ENCODE measurements at regions not wholly inside any gene's neighbourhood (a gene's known extent, or its start where the extent isn't known, plus 50 kb on each side); places are given as distances from the start of the nearest gene placed in this dataset.

DNA sequence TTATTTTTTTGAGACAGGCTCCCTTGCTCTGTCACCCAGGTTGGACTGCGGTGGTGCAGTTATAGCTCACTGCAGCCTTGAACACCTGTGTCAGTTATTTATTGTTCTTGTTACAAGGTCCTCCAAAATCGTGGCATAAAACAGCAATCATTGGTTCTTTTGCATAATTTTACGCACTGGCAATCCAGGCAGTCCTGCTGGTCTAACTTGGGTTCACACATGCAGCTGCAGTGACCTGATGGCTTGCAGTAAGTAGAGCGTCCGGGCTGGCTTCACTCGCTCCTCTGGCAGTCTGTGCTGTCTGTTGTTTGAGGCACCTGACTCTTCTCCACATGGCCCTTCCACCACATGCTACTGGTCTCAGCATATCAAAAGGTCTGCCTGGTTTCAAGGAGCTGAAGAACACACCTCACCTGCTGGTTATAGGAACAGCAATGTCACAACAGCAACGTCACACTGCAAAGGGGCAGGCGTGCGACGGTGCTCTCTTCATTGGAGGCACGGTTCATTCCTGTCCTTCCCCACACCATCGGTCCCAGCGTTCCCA is 894.6 kb downstream of the TRIML1 start:
- Histone ChIP-seq H3F3A (ENCODE audit: insufficient read depth, low read length) (0 out of 2 replicates have a peak, but pooled peaks cover 8% of the 10 kb centered on the region), H3K36me3 (replicated peaks; ENCODE audit: insufficient read depth, low read length) (no peaks in the 10 kb centered on the region), H3K79me2 (ENCODE audit: low read length) (no peaks in the 10 kb centered on the region), H3K27ac (ENCODE audit: low read length) (no peak overlapping the region), H3K4me3 (ENCODE audit: low read length) (no peak overlapping the region), H3K9me3 (replicated peaks; ENCODE audit: insufficient read depth, low read length) (no peaks in the 10 kb centered on the region), H3K9ac (ENCODE audit: low read length) (no peak overlapping the region), H3K4me2 (ENCODE audit: low read depth, low read length) (no peak overlapping the region), H3K27me3 (replicated peaks; ENCODE audit: insufficient read depth, low read length) (no peaks in the 10 kb centered on the region), H3K4me1 (ENCODE audit: low read length) (peaks cover 11% of the 10 kb centered on the region), H2AFZ (ENCODE audit: low read length) (no peak overlapping the region), H4K20me1 (ENCODE audit: insufficient read depth, low read length) (no peaks in the 10 kb centered on the region), H3K9me2 (replicated peaks; ENCODE audit: insufficient read depth, low read length) (no peaks in the 10 kb centered on the region)
- TF ChIP-seq EZH2 (optimal IDR thresholded peaks at IDR 0.05; ENCODE audit: low read depth, low read length) (no peak), EZH2phosphoT487 (IDR thresholded peaks at IDR 0.05; ENCODE audit: low read length) (no peak)
- TF ChIP-seq, protein P1, sequence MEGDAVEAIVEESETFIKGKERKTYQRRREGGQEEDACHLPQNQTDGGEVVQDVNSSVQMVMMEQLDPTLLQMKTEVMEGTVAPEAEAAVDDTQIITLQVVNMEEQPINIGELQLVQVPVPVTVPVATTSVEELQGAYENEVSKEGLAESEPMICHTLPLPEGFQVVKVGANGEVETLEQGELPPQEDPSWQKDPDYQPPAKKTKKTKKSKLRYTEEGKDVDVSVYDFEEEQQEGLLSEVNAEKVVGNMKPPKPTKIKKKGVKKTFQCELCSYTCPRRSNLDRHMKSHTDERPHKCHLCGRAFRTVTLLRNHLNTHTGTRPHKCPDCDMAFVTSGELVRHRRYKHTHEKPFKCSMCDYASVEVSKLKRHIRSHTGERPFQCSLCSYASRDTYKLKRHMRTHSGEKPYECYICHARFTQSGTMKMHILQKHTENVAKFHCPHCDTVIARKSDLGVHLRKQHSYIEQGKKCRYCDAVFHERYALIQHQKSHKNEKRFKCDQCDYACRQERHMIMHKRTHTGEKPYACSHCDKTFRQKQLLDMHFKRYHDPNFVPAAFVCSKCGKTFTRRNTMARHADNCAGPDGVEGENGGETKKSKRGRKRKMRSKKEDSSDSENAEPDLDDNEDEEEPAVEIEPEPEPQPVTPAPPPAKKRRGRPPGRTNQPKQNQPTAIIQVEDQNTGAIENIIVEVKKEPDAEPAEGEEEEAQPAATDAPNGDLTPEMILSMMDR (IDR thresholded peaks at IDR 0.05; ENCODE audit: low read length), result no peak
- DNase-seq, result no peak

DNA sequence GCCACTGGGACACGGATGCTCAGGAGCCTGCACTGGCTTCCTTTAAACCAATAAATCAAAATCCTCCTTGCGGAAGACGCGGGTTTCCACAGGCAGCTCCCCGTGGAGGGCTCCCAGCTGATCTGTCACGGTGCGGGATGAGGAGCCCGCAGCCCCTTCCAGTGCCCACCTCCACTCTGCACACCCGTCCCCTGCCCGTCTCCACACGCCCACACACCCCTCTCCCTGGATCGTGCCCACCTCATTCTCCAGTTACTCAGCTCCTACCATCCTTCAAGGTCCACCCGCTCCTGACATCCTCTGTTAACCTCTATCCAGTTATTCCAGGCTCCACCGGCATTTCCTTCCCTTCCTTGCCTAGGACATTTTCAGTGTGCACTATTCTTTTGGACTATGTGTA is 895.9 kb downstream of the TRIML1 start:
- H3F3A ChIP-seq (ENCODE audit: insufficient read depth, low read length), result 0 out of 2 replicates have a peak, but pooled peaks cover 8% of the 10 kb centered on the region
- no peak for DNase-seq
- no peaks in the 10 kb centered on the region for H4K20me1 ChIP-seq (ENCODE audit: insufficient read depth, low read length)
- no peaks in the 10 kb centered on the region for H3K27me3 ChIP-seq (replicated peaks; ENCODE audit: insufficient read depth, low read length)
- no peak for TF ChIP-seq EZH2phosphoT487 (IDR thresholded peaks at IDR 0.05; ENCODE audit: low read length)
- TF ChIP-seq EZH2 (optimal IDR thresholded peaks at IDR 0.05; ENCODE audit: low read depth, low read length), result no peak
- TF ChIP-seq, protein P1 (IDR thresholded peaks at IDR 0.05; ENCODE audit: low read length), result no peak
- H3K4me1 ChIP-seq (ENCODE audit: low read length), result peaks cover 11% of the 10 kb centered on the region
- H2AFZ ChIP-seq (ENCODE audit: low read length), result no peak overlapping the region
- no peaks in the 10 kb centered on the region for H3K9me3 ChIP-seq (replicated peaks; ENCODE audit: insufficient read depth, low read length)
- H3K27ac ChIP-seq (ENCODE audit: low read length), result no peak overlapping the region
- no peak overlapping the region for H3K9ac ChIP-seq (ENCODE audit: low read length)
- no peak overlapping the region for H3K4me2 ChIP-seq (ENCODE audit: low read depth, low read length)
- no peaks in the 10 kb centered on the region for H3K79me2 ChIP-seq (ENCODE audit: low read length)
- no peak overlapping the region for H3K4me3 ChIP-seq (ENCODE audit: low read length)
- no peaks in the 10 kb centered on the region for H3K9me2 ChIP-seq (replicated peaks; ENCODE audit: insufficient read depth, low read length)
- no peaks in the 10 kb centered on the region for H3K36me3 ChIP-seq (replicated peaks; ENCODE audit: insufficient read depth, low read length)

DNA sequence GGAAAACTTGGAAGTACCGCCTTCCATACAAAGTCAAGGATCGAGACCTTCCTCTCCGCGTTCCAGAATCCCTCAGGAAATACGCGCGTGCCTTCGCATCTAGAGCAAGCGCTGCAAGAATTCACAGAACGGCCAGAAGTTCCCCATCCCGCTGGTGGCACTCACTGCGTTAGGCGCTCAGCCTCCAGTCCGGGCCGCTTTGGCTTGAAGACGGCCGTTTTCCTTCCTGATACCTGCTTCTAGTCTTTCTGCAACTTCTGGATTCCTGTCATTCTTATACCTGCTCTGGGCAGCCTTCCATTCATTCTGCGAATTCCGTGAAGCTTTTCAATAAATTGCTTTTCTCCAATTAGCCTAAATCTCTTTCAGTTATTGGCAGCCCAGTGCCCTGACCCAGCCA is 896.4 kb downstream of the TRIML1 start:
- H3K9me3 ChIP-seq (replicated peaks; ENCODE audit: insufficient read depth, low read length), result no peaks in the 10 kb centered on the region
- H3K9ac ChIP-seq (ENCODE audit: low read length), result no peak overlapping the region
- H4K20me1 ChIP-seq (ENCODE audit: insufficient read depth, low read length), result no peaks in the 10 kb centered on the region
- H3K27ac ChIP-seq (ENCODE audit: low read length), result no peak overlapping the region
- H3K27me3 ChIP-seq (replicated peaks; ENCODE audit: insufficient read depth, low read length), result no peaks in the 10 kb centered on the region
- no peaks in the 10 kb centered on the region for H3K9me2 ChIP-seq (replicated peaks; ENCODE audit: insufficient read depth, low read length)
- peaks cover 11% of the 10 kb centered on the region for H3K4me1 ChIP-seq (ENCODE audit: low read length)
- no peak for DNase-seq
- H3K36me3 ChIP-seq (replicated peaks; ENCODE audit: insufficient read depth, low read length), result no peaks in the 10 kb centered on the region
- H3K79me2 ChIP-seq (ENCODE audit: low read length), result no peaks in the 10 kb centered on the region
- H2AFZ ChIP-seq (ENCODE audit: low read length), result no peak overlapping the region
- no peak overlapping the region for H3K4me2 ChIP-seq (ENCODE audit: low read depth, low read length)
- 0 out of 2 replicates have a peak, but pooled peaks cover 8% of the 10 kb centered on the region for H3F3A ChIP-seq (ENCODE audit: insufficient read depth, low read length)
- H3K4me3 ChIP-seq (ENCODE audit: low read length), result no peak overlapping the region
- TF ChIP-seq, protein P1 (IDR thresholded peaks at IDR 0.05; ENCODE audit: low read length), result no peak
- no peak for TF ChIP-seq EZH2 (optimal IDR thresholded peaks at IDR 0.05; ENCODE audit: low read depth, low read length)
- no peak for TF ChIP-seq EZH2phosphoT487 (IDR thresholded peaks at IDR 0.05; ENCODE audit: low read length)
